WTC11 (cell line): ENCODE measurements at regions not wholly inside any gene's neighbourhood (a gene's known extent, or its start where the extent isn't known, plus 50 kb on each side); places are given as distances from the start of the nearest gene placed in this dataset.

Experiments
- ATAC-seq: fragments of 200-7000 bp; cut with Tn5 transposase; 2 replicates; pipeline ENCODE4 v1.10.0; 2021; ENCODE audit warnings: mild to moderate bottlenecking, moderate library complexity
- CTCF ChIA-PET: fragments of 300-600 bp; sonication (Branson Sonifier 250); formaldehyde crosslinking; loops from one replicate; lab custom pipeline; 2021; ENCODE audit warnings: antibody characterized with exemption; lab: Charles Lee
- POLR2A ChIA-PET: fragments of 350-600 bp; sonication (Branson Sonifier 250); formaldehyde crosslinking; loops from one replicate; lab custom pipeline; 2021; ENCODE audit warnings: antibody characterized with exemption; lab: Charles Lee
- DNase-seq: peaks from one replicate; pipeline ENCODE4 v3.0.0; 2021; ENCODE audit warnings: low spot score
- H3K27ac Mint-ChIP-seq: 2 replicates; pipeline ENCODE4 v1.8.0; 2021; ENCODE audit warnings: mixed read lengths
- H3K27me3 Mint-ChIP-seq: 2 replicates; pipeline ENCODE4 v1.8.0; 2021; ENCODE audit warnings: low read depth, mild to moderate bottlenecking, moderate library complexity, mixed read lengths
- H3K36me3 Mint-ChIP-seq: 2 replicates; pipeline ENCODE4 v1.8.0; 2021; ENCODE audit warnings: mixed read lengths
- H3K4me1 Mint-ChIP-seq: 2 replicates; pipeline ENCODE4 v1.8.0; 2022; ENCODE audit warnings: mixed read lengths
- H3K4me3 Mint-ChIP-seq: 2 replicates; pipeline ENCODE4 v1.8.0; 2021; ENCODE audit warnings: mild to moderate bottlenecking, moderate library complexity, mixed read lengths
- H3K9me3 Mint-ChIP-seq: 2 replicates; pipeline ENCODE4 v1.8.0; 2021; ENCODE audit warnings: mixed read lengths
- CBFB ChIP-seq: sonication (generic); formaldehyde crosslinking; IDR thresholded peaks from 2 replicates; pipeline ENCODE4 v1.8.1; 2022; ENCODE audit warnings: mild to moderate bottlenecking, low read depth, missing genetic modification reagents
- E2F5 ChIP-seq: sonication (generic); formaldehyde crosslinking; IDR thresholded peaks from 2 replicates; pipeline ENCODE4 v1.8.1; 2022; ENCODE audit warnings: mild to moderate bottlenecking, moderate library complexity, missing genetic modification reagents
- ELF4 ChIP-seq: sonication (generic); formaldehyde crosslinking; IDR thresholded peaks from 2 replicates; pipeline ENCODE4 v1.8.1; 2022; ENCODE audit warnings: low read depth, mild to moderate bottlenecking, moderate library complexity, missing genetic modification reagents
- ETV6 ChIP-seq: sonication (generic); formaldehyde crosslinking; IDR thresholded peaks from 2 replicates; pipeline ENCODE4 v1.8.1; 2022; ENCODE audit warnings: mild to moderate bottlenecking, missing genetic modification reagents
- FOXP4 ChIP-seq: sonication (generic); formaldehyde crosslinking; IDR thresholded peaks from 2 replicates; pipeline ENCODE4 v1.8.0; 2022; ENCODE audit warnings: mild to moderate bottlenecking, missing genetic modification reagents
- HMGXB4 ChIP-seq: sonication (generic); formaldehyde crosslinking; IDR thresholded peaks from 2 replicates; pipeline ENCODE4 v1.8.1; 2023; ENCODE audit warnings: mild to moderate bottlenecking, moderate library complexity, missing genetic modification reagents
- JUN ChIP-seq: sonication (generic); formaldehyde crosslinking; IDR thresholded peaks from 2 replicates; pipeline ENCODE4 v1.8.0; 2023; ENCODE audit warnings: mild to moderate bottlenecking, missing genetic modification reagents
- MXD4 ChIP-seq: fragments of 250-450 bp; sonication (Bioruptor Pico); IDR thresholded peaks from 2 replicates; pipeline ENCODE4 v1.8.0; 2021; ENCODE audit warnings: mild to moderate bottlenecking, moderate library complexity, borderline replicate concordance
- TCF7 ChIP-seq: sonication (generic); formaldehyde crosslinking; IDR thresholded peaks from 2 replicates; pipeline ENCODE4 v1.8.0; 2022; ENCODE audit warnings: mild to moderate bottlenecking, low read depth, missing genetic modification reagents, moderate library complexity
- TF ChIP-seq, protein P1 (sequence below): fragments of 250-450 bp; sonication (Bioruptor Pico); IDR thresholded peaks from 2 replicates; pipeline ENCODE4 v1.8.0; 2021; ENCODE audit warnings: mild to moderate bottlenecking
- TF ChIP-seq, protein P2 (sequence below): sonication (generic); formaldehyde crosslinking; IDR thresholded peaks from 2 replicates; pipeline ENCODE4 v1.8.0; 2022; ENCODE audit warnings: mild to moderate bottlenecking, missing genetic modification reagents
- TF ChIP-seq, protein P3 (sequence below): fragments of 250-450 bp; sonication (Bioruptor Pico); IDR thresholded peaks from 2 replicates; pipeline ENCODE4 v1.9.0; 2021; ENCODE audit warnings: mild to moderate bottlenecking
- TF ChIP-seq, protein P4 (sequence below): sonication (generic); formaldehyde crosslinking; IDR thresholded peaks from 2 replicates; pipeline ENCODE4 v1.8.1; 2022; ENCODE audit warnings: missing genetic modification reagents, borderline replicate concordance
- TF ChIP-seq, protein P5 (sequence below): fragments of 200-600 bp; IDR thresholded peaks from 2 replicates; pipeline ENCODE4 v1.8.0; 2022; ENCODE audit warnings: antibody characterized with exemption
- TF ChIP-seq, protein P6 (sequence below): fragments of 250-450 bp; sonication (Bioruptor Pico); IDR thresholded peaks from 2 replicates; pipeline ENCODE4 v1.9.0; 2021; ENCODE audit warnings: moderate library complexity, mild to moderate bottlenecking, inconsistent platforms, borderline replicate concordance
- TF ChIP-seq, protein P7 (sequence below): sonication (generic); formaldehyde crosslinking; IDR thresholded peaks from 2 replicates; pipeline ENCODE4 v1.8.0; 2022; ENCODE audit warnings: missing genetic modification reagents

- TF ChIP-seq E2F5 (CRISPR knock-in tag) = no peak
- TF ChIP-seq, protein P1, sequence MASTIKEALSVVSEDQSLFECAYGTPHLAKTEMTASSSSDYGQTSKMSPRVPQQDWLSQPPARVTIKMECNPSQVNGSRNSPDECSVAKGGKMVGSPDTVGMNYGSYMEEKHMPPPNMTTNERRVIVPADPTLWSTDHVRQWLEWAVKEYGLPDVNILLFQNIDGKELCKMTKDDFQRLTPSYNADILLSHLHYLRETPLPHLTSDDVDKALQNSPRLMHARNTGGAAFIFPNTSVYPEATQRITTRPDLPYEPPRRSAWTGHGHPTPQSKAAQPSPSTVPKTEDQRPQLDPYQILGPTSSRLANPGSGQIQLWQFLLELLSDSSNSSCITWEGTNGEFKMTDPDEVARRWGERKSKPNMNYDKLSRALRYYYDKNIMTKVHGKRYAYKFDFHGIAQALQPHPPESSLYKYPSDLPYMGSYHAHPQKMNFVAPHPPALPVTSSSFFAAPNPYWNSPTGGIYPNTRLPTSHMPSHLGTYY (CRISPR knock-in tag) = no peak
These were observed 54.4 kb upstream of the ANKRD17 start (continued) for GRCh38 chr4:73312967-73313366.

DNA sequence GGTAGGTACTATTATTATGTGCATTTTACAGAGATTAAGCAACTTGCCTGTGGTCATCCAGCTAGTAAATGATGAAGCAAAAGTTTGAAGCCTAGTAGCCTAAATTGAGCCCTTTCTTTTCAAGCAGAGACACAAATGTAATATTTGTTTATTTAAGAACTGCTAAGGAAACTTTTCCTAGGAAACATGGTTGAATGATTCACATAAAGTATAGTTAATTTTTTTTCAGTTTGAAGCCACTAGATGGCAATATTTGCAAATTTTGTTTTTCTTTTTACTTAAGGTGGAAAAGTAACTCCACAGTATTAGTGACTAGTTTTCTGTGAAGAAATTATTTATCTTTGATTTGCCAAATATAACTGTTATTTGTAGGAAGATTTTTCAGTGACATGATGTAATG, 52.8 kb upstream of the ANKRD17 start:
- Mint-ChIP-seq H3K27ac (no peak overlapping the region), H3K4me1 (no peaks in the 10 kb centered on the region), H3K9me3 (peaks cover 4% of the 10 kb centered on the region), H3K36me3 (no peaks in the 10 kb centered on the region), H3K27me3 (no peaks in the 10 kb centered on the region)
- CTCF ChIA-PET = no interaction called here
- DNase-seq (no peak), ATAC-seq (no peak)
- TF ChIP-seq, protein P2, sequence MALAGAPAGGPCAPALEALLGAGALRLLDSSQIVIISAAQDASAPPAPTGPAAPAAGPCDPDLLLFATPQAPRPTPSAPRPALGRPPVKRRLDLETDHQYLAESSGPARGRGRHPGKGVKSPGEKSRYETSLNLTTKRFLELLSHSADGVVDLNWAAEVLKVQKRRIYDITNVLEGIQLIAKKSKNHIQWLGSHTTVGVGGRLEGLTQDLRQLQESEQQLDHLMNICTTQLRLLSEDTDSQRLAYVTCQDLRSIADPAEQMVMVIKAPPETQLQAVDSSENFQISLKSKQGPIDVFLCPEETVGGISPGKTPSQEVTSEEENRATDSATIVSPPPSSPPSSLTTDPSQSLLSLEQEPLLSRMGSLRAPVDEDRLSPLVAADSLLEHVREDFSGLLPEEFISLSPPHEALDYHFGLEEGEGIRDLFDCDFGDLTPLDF (CRISPR knock-in tag) = no peak
- no peak for TF ChIP-seq ETV6 (CRISPR knock-in tag)
- TF ChIP-seq TCF7 (CRISPR knock-in tag) = no peak
- no peak for TF ChIP-seq MXD4
- TF ChIP-seq, protein P3, sequence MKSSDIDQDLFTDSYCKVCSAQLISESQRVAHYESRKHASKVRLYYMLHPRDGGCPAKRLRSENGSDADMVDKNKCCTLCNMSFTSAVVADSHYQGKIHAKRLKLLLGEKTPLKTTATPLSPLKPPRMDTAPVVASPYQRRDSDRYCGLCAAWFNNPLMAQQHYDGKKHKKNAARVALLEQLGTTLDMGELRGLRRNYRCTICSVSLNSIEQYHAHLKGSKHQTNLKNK (CRISPR knock-in tag) = no peak
- no peak for TF ChIP-seq HMGXB4 (CRISPR knock-in tag)
- TF ChIP-seq, all 79 proteins: peak for 0
- no peak overlapping the region for H3K4me3 Mint-ChIP-seq
- POLR2A ChIA-PET = no interaction called here

DNA sequence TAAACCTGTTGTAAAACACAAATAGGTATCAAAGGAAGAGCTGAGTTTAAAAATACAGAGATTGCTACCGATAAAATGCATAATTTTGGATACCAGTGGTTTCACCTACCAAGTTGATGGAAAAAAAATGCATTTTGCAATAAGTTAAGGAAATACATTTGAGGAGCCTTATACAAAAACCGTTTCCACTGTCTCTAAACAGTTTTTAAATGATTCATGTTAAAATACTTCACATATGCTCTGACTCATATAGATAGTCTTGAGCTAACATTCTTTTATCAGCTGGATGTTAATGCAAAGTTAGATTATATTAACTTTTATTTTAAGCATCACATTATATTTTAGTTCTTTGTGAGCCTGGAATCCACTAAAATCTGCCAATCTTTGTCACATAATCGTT, 50.6 kb upstream of the ANKRD17 start:
- no peak overlapping the region for H3K4me3 Mint-ChIP-seq
- POLR2A ChIA-PET = no interaction called here
- peaks cover 4% of the 10 kb centered on the region for H3K9me3 Mint-ChIP-seq
- H3K27me3 Mint-ChIP-seq = no peaks in the 10 kb centered on the region
- no peaks in the 10 kb centered on the region for H3K4me1 Mint-ChIP-seq
- no peak for DNase-seq
- no peaks in the 10 kb centered on the region for H3K36me3 Mint-ChIP-seq
- ATAC-seq = no peak
- no peak overlapping the region for H3K27ac Mint-ChIP-seq
- CTCF ChIA-PET = no interaction called here
- no peak for TF ChIP-seq CBFB (CRISPR knock-in tag)
- TF ChIP-seq ELF4 (CRISPR knock-in tag) = no peak
- no peak for TF ChIP-seq FOXP4 (CRISPR knock-in tag)
- no peak for TF ChIP-seq E2F5 (CRISPR knock-in tag)
- TF ChIP-seq, protein P4, sequence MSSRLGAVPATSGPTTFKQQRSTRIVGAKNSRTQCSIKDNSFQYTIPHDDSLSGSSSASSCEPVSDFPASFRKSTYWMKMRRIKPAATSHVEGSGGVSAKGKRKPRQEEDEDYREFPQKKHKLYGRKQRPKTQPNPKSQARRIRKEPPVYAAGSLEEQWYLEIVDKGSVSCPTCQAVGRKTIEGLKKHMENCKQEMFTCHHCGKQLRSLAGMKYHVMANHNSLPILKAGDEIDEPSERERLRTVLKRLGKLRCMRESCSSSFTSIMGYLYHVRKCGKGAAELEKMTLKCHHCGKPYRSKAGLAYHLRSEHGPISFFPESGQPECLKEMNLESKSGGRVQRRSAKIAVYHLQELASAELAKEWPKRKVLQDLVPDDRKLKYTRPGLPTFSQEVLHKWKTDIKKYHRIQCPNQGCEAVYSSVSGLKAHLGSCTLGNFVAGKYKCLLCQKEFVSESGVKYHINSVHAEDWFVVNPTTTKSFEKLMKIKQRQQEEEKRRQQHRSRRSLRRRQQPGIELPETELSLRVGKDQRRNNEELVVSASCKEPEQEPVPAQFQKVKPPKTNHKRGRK (CRISPR knock-in tag) = no peak
- TF ChIP-seq, protein P5, sequence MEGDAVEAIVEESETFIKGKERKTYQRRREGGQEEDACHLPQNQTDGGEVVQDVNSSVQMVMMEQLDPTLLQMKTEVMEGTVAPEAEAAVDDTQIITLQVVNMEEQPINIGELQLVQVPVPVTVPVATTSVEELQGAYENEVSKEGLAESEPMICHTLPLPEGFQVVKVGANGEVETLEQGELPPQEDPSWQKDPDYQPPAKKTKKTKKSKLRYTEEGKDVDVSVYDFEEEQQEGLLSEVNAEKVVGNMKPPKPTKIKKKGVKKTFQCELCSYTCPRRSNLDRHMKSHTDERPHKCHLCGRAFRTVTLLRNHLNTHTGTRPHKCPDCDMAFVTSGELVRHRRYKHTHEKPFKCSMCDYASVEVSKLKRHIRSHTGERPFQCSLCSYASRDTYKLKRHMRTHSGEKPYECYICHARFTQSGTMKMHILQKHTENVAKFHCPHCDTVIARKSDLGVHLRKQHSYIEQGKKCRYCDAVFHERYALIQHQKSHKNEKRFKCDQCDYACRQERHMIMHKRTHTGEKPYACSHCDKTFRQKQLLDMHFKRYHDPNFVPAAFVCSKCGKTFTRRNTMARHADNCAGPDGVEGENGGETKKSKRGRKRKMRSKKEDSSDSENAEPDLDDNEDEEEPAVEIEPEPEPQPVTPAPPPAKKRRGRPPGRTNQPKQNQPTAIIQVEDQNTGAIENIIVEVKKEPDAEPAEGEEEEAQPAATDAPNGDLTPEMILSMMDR = no peak
- TF ChIP-seq, protein P6, sequence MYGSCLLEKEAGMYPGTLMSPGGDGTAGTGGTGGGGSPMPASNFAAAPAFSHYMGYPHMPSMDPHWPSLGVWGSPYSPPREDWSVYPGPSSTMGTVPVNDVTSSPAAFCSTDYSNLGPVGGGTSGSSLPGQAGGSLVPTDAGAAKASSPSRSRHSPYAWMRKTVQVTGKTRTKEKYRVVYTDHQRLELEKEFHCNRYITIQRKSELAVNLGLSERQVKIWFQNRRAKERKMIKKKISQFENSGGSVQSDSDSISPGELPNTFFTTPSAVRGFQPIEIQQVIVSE (CRISPR knock-in tag) = no peak
- TF ChIP-seq, protein P7, sequence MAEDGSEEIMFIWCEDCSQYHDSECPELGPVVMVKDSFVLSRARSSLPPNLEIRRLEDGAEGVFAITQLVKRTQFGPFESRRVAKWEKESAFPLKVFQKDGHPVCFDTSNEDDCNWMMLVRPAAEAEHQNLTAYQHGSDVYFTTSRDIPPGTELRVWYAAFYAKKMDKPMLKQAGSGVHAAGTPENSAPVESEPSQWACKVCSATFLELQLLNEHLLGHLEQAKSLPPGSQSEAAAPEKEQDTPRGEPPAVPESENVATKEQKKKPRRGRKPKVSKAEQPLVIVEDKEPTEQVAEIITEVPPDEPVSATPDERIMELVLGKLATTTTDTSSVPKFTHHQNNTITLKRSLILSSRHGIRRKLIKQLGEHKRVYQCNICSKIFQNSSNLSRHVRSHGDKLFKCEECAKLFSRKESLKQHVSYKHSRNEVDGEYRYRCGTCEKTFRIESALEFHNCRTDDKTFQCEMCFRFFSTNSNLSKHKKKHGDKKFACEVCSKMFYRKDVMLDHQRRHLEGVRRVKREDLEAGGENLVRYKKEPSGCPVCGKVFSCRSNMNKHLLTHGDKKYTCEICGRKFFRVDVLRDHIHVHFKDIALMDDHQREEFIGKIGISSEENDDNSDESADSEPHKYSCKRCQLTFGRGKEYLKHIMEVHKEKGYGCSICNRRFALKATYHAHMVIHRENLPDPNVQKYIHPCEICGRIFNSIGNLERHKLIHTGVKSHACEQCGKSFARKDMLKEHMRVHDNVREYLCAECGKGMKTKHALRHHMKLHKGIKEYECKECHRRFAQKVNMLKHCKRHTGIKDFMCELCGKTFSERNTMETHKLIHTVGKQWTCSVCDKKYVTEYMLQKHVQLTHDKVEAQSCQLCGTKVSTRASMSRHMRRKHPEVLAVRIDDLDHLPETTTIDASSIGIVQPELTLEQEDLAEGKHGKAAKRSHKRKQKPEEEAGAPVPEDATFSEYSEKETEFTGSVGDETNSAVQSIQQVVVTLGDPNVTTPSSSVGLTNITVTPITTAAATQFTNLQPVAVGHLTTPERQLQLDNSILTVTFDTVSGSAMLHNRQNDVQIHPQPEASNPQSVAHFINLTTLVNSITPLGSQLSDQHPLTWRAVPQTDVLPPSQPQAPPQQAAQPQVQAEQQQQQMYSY (CRISPR knock-in tag) = no peak
- no peak for TF ChIP-seq JUN (CRISPR knock-in tag)
